Stimulated activated CD8-positive, alpha-beta memory T cell treated with anti-CD3 and anti-CD28 coated beads, Interleukin-7, amount 100 ng/mL, for 24 hours (primary cell): ENCODE measurements at regions not wholly inside any gene's neighbourhood (a gene's known extent, or its start where the extent isn't known, plus 50 kb on each side); places are given as distances from the start of the nearest gene placed in this dataset.

Source experiments
- DNase-seq: peaks from one replicate; pipeline ENCODE4 v3.0.0-alpha.2; 2020; ENCODE audit warnings: low read depth

DNA sequence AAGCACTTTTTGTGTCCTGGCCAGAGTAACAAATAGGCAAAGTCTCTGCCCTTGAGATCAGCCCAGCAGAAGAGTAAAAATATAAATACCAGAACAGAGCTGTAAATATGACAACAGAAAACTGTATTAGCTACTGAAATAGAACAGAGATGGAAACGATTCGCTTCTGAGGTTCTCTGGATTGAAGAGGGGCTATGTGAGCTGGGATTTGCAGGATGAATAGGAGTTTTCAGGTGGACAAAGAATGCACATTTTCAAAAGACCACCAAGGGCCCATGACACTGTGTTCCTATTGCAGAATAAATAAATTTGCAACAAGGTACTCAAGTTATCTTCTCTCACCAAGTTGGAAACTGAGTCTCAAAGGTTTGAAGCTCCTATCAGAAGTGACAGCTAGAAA is 176.6 kb downstream of the BCL11B start:
- no peak for DNase-seq

DNA sequence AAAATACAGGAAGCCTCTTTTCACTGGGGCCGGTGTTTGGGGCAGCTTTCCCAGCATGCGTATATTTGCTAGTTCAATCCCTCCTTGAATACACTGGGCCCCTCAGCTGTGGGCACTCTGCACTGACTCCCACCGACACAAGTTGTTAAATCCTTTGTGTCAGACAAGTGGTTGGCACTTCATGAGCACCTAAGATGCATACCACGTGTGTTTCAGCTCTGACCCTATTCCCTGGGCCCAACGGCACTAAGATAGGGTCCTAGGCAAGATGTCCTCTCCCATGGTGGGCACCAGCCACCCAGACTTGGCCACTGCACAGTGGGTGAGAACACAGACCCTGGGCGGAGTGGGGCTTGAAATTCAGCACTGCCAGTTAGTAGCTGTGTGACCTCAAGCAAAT is 173.8 kb downstream of the BCL11B start:
- DNase-seq, result no peak

DNA sequence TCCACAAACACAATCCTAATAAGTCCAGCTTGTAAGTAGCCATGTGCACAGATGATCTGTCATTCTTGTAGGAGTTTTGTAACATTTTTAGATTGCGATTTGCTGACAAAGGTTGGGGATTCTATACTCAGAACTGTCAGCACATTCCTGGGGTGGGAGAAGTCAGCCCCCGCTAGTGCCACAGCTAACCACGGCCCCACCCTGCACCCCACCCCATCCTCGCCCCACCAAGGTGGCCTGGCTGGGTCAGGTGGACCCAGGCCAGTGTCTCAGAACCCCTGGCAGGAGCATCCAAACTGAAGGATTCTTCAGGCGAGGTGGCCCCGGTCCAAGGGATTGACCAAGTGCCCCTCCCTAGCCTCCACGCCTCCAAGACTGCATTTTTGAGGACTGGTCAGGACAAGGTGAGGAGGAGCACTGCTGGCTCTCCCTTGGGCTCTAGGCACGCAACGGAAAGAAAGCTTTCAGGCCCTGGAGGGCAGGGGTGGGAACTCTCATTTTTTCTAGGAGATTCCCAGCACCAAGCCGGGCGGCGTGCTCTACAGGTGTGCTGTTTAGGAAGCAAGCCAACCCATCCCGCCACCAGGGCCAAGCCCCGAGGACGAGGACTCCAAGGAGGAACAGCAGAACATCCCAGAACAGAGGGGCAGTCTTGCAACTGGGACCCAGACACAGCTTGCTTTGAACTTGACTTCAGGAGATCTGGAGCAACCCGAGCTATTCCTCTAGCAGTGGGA is 172.8 kb downstream of the BCL11B start:
- DNase-seq, result no peak

DNA sequence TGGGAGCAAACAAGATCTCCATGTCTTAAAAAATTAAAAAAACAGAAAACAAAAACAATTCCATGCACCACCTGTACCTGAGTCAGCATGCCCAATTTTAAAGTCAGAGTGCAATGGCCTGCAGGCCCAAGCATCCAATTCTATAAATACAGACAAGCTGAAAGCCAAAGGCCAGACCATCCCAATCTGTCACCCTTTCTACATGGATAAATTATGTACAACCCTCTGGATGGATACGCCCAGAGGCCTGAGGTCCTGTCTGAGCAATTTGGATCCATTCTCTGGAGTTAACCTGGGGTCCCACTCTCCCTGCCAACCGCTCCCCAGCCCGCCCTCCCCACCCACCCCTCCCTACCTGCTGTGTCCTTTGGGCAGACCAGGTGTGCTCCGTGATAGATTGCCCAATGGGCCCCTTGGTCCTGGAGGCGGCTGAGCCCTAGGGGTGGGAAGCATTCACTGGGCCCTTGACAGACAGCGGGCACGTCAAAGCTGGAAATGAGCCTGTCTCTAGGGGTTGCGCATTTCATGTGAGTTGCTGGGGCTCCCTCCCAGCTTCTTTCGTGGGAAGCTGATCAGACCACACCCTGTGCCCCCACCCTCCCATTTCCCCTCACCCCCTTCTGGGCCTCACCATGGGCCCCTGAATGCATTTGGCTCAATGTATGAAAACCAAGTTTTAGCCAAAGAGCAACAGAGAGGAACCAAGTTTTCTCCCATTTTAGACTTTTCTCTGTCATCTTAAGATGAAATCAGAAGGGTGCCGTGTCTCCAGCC is 171.3 kb downstream of the BCL11B start:
- no peak for DNase-seq

DNA sequence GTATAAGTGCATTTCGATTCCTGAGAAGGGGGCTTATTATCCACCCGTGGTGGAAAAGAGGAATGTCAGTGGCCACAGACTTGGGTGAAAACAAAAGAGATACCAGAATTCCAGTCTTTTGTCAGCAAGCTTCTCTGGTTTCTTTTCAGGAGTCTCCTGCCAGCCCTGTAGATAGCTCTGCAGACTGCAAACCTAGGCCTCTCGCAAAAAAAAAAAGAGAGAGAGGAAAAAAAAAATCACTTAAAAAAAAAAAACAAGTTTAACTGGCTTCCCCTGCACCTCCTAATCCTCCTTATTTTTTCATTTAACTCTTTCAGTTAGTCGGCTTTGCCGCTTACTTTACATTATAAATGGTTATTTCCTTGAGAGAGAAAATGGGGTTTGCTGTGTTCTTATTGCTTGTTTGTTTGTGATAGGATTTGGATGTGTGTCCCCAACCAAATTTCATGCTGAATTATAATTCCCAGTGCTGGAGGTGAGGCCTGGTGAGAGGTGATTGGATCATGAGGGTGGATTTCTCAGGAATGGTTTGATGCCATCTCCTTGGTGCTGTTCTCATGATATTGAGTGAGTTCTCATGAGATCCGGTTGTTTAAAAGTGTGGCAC is 170.0 kb downstream of the BCL11B start:
- DNase-seq, result no peak

DNA sequence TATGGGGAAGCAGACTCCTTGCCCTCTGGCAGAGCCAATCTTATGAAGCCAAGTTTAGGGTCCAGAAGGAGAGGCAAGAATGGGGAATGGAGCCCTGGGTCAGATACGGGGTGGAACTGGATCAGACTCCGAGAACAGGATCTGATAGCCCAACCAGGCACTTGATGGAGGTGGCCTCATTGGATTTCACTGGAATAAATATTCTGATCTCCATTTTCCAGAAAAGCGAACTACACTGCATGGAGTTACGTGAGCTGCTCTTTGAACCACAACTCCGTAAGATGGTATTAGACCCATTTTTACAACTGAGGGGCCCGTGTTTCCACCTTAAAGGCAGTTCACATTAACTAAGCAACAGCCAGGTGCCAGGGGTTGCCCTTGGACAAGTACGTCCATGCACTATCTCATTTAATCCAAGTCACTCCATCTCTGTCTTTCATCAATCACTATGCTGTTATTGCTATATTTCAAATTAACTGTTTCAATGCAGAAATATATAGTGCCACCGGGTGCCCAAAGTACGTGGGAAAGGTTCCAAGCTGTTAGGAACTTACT is 155.2 kb downstream of the BCL11B start:
- DNase-seq, result no peak

DNA sequence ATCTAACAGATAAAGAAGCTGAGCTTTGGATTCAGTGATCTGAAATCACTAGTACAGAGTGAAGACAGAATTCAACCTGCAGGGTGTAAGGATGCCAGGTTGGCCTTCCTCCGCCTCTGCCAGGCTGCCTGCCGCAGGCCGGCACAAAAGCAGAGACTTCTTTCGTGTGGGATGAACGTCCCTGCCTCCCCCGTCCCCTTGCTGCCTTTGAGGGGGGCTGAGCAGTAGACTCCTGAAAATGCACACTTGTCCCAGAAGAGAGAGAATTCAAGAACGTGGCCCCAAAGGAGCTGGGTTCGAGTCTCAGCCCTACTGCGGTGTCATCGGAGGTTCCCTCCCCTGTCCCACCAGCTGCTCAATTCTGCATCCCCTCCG is 154.3 kb downstream of the BCL11B start:
- DNase-seq, result no peak

DNA sequence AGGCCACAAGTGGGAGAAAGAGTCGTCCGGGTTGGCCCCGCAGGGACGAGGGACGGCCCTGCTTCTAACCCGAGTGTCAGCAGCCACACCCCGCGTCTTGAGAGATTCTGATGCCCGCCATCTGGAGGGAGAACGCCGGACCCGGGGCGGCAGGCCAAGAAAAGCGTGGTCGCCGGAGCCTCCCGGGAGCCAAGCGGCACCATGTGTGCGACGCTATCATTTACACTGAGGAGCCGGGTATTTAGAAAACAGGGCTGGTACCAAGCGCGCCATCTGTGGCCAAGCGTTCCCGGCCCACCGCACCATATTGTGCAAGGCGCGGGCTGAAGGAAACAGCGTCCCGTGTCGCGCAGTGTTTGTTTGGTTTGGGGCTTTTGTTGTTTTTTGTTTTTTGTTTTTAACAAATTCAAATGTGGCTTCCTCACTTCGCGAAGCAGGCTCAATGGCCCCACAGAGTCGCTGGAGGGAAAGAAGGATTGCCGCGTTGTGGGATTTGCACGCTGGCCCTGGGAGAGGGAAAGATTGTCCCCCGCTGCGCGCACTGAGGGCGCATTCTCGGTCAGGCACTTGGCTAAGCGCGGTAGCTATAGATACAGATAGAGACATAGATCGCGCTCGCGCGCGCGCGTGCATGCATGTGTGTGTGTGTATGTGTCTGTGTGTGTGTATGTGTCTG is 153.8 kb downstream of the BCL11B start:
- DNase-seq, result no peak

DNA sequence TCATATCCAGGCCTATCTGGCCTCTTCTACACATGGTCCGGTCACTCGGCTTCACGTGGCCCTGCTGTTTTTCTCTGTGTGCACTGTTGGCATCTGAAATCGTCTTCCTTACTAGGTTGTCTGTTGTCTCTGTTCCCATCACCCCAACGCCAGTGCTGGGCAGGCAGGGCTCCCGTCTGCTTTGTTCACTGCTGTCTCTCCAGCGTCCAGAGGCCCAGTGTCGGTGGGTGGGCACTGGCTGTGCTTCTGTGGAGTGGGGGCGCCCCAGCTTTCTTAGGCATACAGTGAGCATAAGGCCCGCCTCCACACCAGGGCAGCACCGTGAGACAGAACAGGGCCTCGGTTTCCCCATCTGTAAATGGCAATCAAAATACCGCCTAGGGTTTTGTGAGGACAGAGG is 153.1 kb downstream of the BCL11B start:
- no peak for DNase-seq
